ENCODE measurements at regions not wholly inside any gene's neighbourhood (a gene's known extent, or its start where the extent isn't known, plus 50 kb on each side); places are given as distances from the start of the nearest gene placed in this dataset.

DNA sequence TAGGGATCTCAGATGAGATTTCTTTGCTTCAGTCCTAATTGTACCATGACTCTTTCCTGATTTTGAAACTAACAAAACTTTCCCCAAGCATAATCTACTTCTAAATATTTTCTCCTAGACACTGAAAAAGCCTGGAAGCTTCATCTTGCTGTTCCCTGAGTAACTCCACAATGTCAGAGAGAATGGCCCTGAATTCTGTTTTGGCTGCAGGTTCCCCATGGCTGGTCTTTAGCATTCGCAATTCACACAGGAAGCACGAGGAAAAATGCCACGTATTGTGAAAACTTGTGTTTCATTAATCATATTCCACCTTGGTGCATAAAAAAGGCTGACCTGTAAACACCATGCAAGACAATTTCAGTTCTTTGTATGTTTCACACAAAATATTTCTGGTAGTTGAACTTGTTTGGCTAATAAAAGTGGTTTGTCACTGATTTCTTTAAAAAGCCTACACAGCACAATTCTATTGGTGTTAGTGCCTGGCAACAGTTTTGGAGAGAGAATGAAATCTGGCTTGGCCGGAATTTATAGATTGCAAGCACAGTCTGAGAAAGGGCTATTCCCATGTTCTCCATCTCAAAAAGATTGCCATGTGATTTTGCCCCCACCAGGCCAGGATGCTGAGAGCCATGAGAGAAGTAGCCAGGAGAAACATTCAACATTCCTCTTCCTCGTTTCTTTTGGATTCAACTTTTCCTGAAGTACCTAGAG, 367.1 kb downstream of the NDFIP2 start:
- no peak for TF ChIP-seq EZH2 (IDR thresholded peaks at IDR 0.05; ENCODE audit: low read depth)
- TF ChIP-seq, protein P1, sequence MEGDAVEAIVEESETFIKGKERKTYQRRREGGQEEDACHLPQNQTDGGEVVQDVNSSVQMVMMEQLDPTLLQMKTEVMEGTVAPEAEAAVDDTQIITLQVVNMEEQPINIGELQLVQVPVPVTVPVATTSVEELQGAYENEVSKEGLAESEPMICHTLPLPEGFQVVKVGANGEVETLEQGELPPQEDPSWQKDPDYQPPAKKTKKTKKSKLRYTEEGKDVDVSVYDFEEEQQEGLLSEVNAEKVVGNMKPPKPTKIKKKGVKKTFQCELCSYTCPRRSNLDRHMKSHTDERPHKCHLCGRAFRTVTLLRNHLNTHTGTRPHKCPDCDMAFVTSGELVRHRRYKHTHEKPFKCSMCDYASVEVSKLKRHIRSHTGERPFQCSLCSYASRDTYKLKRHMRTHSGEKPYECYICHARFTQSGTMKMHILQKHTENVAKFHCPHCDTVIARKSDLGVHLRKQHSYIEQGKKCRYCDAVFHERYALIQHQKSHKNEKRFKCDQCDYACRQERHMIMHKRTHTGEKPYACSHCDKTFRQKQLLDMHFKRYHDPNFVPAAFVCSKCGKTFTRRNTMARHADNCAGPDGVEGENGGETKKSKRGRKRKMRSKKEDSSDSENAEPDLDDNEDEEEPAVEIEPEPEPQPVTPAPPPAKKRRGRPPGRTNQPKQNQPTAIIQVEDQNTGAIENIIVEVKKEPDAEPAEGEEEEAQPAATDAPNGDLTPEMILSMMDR (conservative IDR thresholded peaks at IDR 0.05): no peak
